OCI-LY3 (cell line): ENCODE measurements at regions not wholly inside any gene's neighbourhood (a gene's known extent, or its start where the extent isn't known, plus 50 kb on each side); places are given as distances from the start of the nearest gene placed in this dataset.

Experiments used
- H2AFZ ChIP-seq: fragments of 200-600, 300-600 bp; shearing (Covaris generic); 2 replicates; pipeline ENCODE4 v1.6.0; 2014; ENCODE audit warnings: antibody characterized with exemption, low read depth, low read length
- H3K27ac ChIP-seq: fragments of 200-600, 300-600 bp; sonication (generic); 2 replicates; pipeline ENCODE4 v1.5.1; 2014; ENCODE audit warnings: mild to moderate bottlenecking, low read length, moderate library complexity, mixed read lengths
- H3K27me3 ChIP-seq: fragments of 200-600, 300-600 bp; sonication (generic); 2 replicates; pipeline ENCODE4 v1.6.1; 2014; ENCODE audit warnings: low read depth, low read length, mixed read lengths
- H3K36me3 ChIP-seq: fragments of 200-600, 300-600 bp; sonication (generic); replicated peaks from 2 replicates; pipeline ENCODE3; 2014; ENCODE audit warnings: low read depth, low read length, mixed read lengths
- H3K4me1 ChIP-seq: fragments of 300-600, 200-600 bp; sonication (generic); 2 replicates; pipeline ENCODE4 v1.6.1; 2014; ENCODE audit warnings: low read length, mixed read lengths
- H3K4me2 ChIP-seq: fragments of 200-600, 300-600 bp; sonication (generic); 2 replicates; pipeline ENCODE4 v1.6.1; 2014; ENCODE audit warnings: low read length, mixed read lengths
- H3K4me3 ChIP-seq: fragments of 300-600, 200-600 bp; sonication (generic); 2 replicates; pipeline ENCODE4 v1.5.1; 2014; ENCODE audit warnings: antibody characterized with exemption, mild to moderate bottlenecking, low read length, moderate library complexity
- H3K79me2 ChIP-seq: fragments of 300-600, 200-600 bp; shearing (Covaris generic); 2 replicates; pipeline ENCODE4 v1.6.1; 2014; ENCODE audit warnings: mild to moderate bottlenecking, low read length, mixed read lengths
- H3K9ac ChIP-seq: fragments of 300-600, 200-600 bp; shearing (Covaris generic); 2 replicates; pipeline ENCODE4 v1.6.0; 2014; ENCODE audit warnings: mild to moderate bottlenecking, low read length, moderate library complexity
- H3K9me3 ChIP-seq: fragments of 200-600, 300-600 bp; shearing (Covaris generic); 2 replicates; pipeline ENCODE4 v1.6.1; 2014; ENCODE audit warnings: low read length, mixed read lengths; ENCODE audit not compliant: insufficient read depth
- H4K20me1 ChIP-seq: fragments of 200-600, 300-600 bp; sonication (generic); 2 replicates; pipeline ENCODE4 v1.6.1; 2016; ENCODE audit warnings: low read length, mixed read lengths; ENCODE audit not compliant: insufficient read depth
- CTCF ChIP-seq: fragments of 200-600, 300-600 bp; sonication (generic); IDR thresholded peaks from 2 replicates; pipeline ENCODE4 v1.5.1; 2014; ENCODE audit warnings: antibody characterized with exemption, low read length, low read depth
- EZH2phosphoT487 ChIP-seq: fragments of 200-600 bp; shearing (Covaris generic); IDR thresholded peaks from 2 replicates; pipeline ENCODE4 v1.6.1; 2018; ENCODE audit warnings: antibody characterized with exemption, mixed run types, low read depth

DNA sequence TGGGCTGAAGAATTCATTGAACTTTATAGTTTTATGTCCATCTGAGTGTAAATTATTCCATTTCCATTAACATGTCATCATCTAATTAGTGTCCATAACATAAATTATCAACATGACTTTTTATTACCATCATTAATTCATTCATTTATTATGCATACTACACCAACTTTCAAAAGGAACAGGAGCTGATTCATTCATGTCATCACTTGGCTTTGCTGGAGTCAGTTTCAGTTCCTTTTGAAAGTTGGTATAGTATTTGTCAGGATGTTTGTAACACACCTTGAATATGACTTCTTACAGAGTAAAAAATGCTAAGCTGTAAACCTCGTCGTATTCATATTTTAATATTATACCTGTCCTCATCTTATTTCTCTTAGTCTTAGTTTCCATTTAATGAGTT is 298.0 kb upstream of the RBMS3 start:
- H3K9me3 ChIP-seq, result peaks cover 3% of the 10 kb centered on the region
- peak overlapping the region; percentile 39; the same call in 1 of the 2 replicates for H3K4me2 ChIP-seq
- no peak overlapping the region for H3K4me3 ChIP-seq
- no peak overlapping the region for H3K27ac ChIP-seq
- no peaks in the 10 kb centered on the region for H3K79me2 ChIP-seq
- peaks cover 2% of the 10 kb centered on the region for H3K36me3 ChIP-seq
- H3K9ac ChIP-seq, result no peak overlapping the region
- H3K4me1 ChIP-seq, result peaks cover 13% of the 10 kb centered on the region
- TF ChIP-seq CTCF, result no peak
- TF ChIP-seq EZH2phosphoT487, result no peak
- no peaks in the 10 kb centered on the region for H4K20me1 ChIP-seq
- H3K27me3 ChIP-seq, result peaks cover 37% of the 10 kb centered on the region
- no peak overlapping the region for H2AFZ ChIP-seq

DNA sequence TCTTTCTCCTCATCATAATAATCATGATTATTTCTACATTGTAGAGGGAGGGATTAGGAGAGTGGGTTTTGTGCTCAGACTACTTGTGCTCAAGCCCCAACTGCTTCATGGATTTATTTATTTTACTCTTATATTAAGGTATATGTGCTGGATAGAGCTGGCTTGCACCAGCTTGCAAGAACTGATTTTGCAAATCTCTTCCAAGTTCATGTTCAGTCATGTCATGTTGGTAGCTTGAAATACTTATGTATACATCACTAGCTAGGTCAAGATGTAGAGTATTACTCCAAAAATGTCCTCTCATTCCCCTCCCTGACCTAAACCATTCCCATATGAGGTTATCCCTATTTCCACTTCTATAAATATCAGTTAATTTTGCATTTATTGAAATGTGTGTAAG is 293.9 kb upstream of the RBMS3 start:
- Histone ChIP-seq H3K4me2 (no peak overlapping the region), H3K27me3 (peaks cover 14% of the 10 kb centered on the region; the same call in 1 of the 2 replicates), H3K4me3 (no peak overlapping the region), H3K9me3 (peaks cover 7% of the 10 kb centered on the region), H3K4me1 (peaks cover 35% of the 10 kb centered on the region), H2AFZ (no peak overlapping the region), H3K27ac (no peak overlapping the region), H3K9ac (no peak overlapping the region), H3K36me3 (peaks cover 5% of the 10 kb centered on the region), H3K79me2 (no peaks in the 10 kb centered on the region), H4K20me1 (0 out of 2 replicates have a peak, but pooled peaks cover 4% of the 10 kb centered on the region)
- no peak for TF ChIP-seq CTCF
- TF ChIP-seq EZH2phosphoT487, result no peak

DNA sequence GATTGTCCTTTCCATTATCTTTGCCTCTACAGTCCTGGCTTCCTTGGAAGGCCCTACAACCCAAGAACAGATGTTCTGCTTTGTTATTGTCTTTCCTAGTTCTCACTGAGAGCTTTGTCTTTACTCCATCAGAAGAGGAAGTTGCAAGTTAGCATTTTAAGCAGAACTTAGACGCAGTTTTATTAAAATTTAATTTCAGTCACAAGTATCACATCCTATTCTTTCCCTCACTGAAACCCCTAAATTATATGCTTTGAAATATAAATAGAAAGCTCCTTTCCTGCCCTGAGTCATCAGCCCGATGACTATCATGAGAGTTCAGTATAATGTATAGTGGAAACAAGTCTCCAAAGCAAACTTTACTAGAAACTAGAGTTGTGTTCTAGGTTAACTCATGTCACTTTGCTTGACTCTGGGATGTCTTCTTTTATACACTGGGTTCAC is 291.2 kb upstream of the RBMS3 start:
- Histone ChIP-seq H3K4me3 (peak overlapping the region; percentile 54), H3K27me3 (peaks cover 8% of the 10 kb centered on the region; the same call in 1 of the 2 replicates), H3K4me2 (peak overlapping the region; percentile 76), H3K79me2 (no peaks in the 10 kb centered on the region), H3K9me3 (peaks cover 7% of the 10 kb centered on the region), H3K27ac (peak overlapping the region; percentile 66), H4K20me1 (0 out of 2 replicates have a peak, but pooled peaks cover 4% of the 10 kb centered on the region), H2AFZ (no peak overlapping the region), H3K9ac (0 out of 2 replicates have a peak overlapping the region, but pooled peaks have one; percentile 5), H3K36me3 (peaks cover 5% of the 10 kb centered on the region), H3K4me1 (peaks cover 22% of the 10 kb centered on the region)
- TF ChIP-seq CTCF (no peak), EZH2phosphoT487 (peak; percentile 75)

- Histone ChIP-seq H3K27me3 (no peaks in the 10 kb centered on the region), H3K36me3 (no peaks in the 10 kb centered on the region), H3K27ac (no peak overlapping the region), H3K4me2 (no peak overlapping the region), H3K79me2 (no peaks in the 10 kb centered on the region), H3K4me3 (no peak overlapping the region), H3K9ac (no peak overlapping the region), H4K20me1 (0 out of 2 replicates have a peak, but pooled peaks cover 4% of the 10 kb centered on the region), H3K9me3 (no peaks in the 10 kb centered on the region), H2AFZ (no peak overlapping the region), H3K4me1 (peaks cover 15% of the 10 kb centered on the region)
- no peak for TF ChIP-seq EZH2phosphoT487
- TF ChIP-seq CTCF, result no peak
Measured at GRCh38 chr3:28994161-28994905, 286.5 kb upstream of the RBMS3 start.
